Stimulated activated CD4-positive, alpha-beta T cell treated with anti-CD3 and anti-CD28 coated beads, Interleukin-4, amount 100 ng/mL, for 4 hours (primary cell): ENCODE measurements at regions not wholly inside any gene's neighbourhood (a gene's known extent, or its start where the extent isn't known, plus 50 kb on each side); places are given as distances from the start of the nearest gene placed in this dataset.
A peak's percentile ranks its signal among the peaks of the same experiment; 100 is the strongest.

ENCODE experiments used
- DNase-seq, 2 experiments: peaks; one replicate each; pipeline ENCODE4 v3.0.0-alpha.2; 2020

DNA sequence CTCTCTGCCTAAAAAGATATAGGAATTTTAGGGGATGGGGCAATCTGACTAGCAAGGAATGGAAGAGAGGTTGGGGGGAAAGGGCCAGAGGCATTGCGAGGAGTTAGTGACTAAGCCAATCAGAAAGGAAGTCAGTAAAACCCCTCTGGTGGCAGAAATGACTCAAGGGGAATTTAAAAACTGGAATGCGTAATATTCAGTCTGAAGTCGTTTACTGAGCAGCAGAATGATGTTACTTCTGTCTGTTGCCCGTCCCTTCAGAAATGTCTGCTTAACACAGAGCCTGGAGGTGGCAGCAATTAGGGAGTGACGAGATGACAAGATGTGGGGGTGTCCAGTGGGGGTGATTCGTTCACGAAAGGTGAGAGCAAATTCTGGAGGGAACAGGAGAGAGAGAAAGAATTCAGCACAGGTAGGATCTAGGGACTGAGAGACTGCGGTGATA lies 107.7 kb upstream of the CLMP start:
- DNase-seq = peak in 1 of 2 experiments; percentile 43

DNA sequence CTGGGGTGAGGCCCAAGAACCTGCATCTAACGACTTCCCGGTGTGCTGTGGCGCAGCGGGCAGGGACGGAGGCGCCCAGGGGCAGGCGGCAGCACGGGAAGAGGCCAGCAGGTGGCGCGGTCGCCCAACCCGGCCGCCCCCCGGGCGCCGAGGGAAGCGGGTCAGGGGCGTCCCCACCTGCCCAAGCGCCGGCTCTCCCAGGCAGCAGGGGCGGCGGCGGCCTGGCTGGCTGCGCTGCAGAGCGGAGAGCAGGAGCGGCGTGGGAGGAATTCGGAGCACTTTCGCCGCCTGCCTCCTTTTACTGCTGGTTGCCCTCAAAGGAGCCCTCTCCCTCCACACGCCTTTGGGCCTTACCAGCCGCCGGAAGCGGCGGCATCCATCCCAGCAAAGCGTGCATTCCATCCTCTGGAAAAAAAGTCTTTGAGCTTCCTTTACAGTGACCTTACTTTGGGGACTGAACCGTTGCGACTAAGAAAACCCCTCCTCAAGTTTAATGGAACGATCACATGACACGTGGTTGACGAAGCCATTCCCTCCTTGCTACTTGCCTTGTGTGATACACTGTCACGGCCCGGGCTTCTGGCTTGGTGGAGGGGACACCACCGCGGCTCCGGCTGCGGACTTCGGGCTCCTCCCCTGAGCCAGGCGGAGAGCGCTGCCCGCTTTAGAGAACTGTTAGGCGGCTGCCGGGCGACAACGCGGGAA lies 106.8 kb upstream of the CLMP start:
- peak; percentile 56 to 71 for DNase-seq

DNA sequence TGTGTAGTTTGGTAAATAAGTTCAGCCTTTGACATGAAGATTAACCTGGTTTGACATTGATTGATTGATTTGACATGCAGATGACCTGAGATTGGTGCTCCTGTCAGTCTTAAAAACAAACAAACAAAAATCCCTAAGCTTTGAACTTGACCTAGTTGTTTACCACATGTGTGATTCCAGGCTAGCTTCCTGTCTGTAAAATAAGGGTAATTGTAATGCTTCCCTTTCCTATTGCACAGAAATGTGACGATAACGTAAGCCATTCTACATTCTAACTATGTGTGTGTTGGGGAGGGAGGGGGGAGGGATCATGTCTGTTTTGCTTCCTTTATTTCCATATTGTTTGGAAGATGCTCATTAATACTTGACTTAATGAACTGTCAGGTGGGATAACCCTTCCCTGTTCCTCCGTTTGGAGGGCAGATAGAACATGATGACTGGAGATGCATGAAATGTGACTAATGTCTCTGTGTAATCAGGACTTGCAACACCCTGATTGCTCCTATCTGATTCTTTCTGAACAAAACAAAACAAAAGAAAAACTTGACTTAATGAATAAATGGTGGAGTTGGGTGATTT lies 106.1 kb upstream of the CLMP start:
- DNase-seq = no peak

DNA sequence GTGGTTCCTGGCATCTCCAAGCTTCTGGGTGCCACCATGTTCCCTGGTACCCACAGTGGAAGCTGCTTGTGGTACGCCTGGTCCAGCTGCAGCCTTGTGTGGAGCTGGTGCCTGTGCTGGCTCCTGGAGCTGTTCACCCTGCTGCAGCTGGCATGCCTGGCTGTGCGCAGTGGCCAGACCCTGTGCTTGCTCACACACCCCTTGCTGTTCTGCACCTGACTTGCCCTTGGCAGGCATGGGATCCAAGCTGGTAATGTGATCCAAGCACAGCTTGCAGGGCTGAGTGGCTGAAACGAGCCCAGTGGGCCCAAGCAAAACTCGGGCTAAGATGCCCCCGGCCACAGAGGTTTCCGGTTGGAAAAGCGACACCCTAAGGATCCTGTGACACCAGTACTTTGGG lies 104.7 kb upstream of the CLMP start:
- DNase-seq = no peak

DNA sequence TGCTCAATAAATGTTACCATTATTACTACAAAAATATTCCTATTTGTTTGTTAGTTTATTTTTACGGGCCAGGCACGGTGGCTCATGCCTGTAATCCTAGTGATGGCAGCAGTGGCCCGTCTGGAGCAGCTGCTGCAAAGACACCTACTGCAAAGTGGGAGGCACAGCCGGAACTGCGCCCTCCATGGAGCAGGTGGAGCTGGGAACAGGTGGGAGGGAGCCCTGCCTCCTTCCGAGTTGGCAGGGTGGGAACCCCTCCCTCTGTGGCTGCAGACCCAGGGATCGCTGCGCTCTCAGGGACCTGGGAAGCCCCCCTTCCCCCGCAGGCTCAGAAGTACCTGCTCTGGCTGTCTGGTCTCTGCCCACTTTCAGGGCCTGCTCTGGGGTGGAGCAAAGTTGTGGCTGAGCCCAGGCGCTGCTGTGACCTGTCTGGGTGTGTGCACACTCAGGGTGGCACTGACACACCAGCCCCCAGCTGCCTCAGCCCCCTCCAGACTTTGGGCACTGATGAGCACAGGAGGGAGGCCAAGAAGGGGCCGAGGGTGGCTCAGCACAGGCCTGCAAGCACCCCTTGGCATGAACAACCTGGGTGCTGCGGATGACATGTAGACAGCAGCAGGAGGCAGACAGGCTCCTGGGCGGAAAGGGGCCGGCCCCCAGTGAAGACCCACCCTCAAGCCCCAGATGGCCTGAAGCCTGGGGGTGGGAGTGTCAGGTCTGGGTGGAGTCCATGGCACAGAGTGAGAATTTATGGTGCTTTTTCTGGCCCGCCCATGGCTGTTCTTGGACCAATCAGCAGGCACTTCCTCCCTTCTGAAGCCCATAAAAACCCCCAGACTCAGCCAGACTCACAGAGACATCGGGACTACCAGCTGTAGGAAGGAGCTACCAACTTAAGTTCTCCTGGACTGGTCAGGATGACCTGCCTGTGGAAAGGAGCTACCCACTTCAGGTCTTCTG lies 103.7 kb upstream of the CLMP start:
- no peak for DNase-seq

DNA sequence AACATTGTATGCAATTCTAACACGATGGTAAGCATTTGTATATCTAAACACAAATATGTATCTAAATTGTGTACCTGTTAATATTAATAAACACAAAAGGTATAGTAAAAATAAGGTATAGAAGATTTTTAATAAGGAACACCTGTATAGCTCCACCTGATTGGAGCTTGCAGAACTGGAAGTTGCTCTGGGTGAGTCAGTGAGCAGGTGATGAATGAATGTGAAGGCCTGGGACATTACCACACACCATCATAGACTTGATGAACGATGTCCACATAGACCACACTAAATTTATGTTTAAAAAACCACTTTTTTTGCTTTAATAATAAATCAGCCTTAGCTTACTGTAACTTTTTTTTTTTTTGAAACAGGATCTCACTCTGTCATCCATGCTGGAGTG lies 97.6 kb upstream of the CLMP start:
- no peak for DNase-seq

DNA sequence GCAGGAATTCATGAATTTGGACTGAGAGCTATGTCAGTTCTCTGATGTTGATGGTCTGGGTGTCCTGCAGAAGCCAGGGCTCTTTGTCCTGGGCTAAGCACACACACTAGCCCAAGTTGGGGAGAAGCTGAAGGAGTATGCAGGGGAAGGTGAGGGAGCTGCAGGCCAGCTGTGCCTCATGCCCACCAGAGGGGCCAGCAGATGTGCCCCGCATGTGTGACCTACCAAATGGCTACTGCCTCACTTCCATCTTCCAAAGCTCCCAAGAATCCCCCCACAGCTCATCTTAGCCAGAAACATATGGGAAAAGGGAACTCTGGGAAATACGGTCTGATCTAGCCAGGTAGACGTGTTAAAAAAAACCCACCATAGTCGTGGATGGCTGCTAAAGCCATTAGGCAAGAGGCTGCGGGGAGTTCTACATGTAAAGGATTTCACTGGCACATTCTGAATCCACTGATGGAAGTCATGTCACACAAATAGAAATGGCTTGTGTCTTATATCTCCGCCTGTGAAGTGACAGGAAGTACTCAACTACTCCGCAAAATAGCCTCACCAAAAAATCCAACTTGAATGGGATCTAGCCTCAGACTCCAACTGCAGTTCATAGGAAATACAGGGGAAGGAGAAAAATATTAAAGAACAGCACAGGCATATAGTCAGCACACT lies 96.3 kb upstream of the CLMP start:
- DNase-seq = no peak

DNA sequence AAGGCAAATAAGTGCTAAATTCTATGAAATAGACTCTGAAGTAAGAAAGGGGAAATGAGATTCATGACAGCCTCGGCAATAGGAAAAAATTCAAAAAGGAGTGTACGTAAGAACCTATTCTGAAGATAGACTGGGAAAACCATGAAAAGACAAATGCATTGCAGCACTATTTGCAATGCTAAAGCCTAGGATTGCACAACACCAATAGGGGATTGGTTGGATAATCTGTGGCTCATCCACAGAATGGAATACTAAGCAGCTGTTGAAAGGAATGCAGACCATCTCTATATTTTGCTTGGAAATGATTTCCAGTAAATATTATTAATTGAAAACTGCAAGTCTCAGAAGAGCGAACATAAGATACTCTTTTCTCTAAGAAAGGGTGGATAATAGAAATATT lies 91.7 kb upstream of the CLMP start:
- DNase-seq = no peak

DNA sequence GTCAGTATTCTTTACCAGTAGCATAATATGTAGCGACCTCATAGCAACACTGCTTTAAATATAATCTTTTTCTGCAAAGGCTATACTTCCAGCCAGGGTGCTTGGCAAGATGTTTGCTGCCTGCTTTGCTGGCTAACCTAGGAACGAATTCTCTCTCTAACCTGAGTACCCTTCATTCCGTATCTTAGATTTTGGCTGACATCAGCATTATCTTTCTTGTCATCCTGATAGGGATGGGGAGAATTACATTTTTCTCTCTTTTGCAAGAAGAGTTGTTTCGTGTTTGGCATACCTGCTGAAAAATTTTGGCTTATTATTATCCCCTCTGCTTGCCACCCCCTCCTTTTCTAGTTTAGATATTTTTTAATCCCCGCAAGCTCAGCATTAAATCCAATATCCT lies 91.2 kb upstream of the CLMP start:
- DNase-seq = no peak

DNA sequence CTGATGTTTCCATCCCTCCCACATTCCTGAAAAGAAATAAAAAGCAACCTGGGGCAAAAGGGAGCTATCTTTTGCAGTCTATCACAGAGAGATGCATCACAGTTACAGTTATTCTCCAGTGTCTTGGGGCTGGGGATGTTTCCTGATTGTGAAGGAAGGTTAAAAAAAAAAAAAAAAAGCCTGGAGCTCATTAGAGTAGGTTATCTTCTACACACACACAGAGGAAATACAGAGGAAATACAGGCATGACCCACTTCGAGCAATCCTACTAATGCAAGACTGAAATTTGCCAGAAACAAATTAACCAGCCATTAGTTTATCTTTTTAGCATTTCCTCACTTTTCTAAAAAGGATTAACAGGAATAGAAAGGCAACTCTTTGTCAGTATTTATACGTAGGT lies 89.4 kb upstream of the CLMP start:
- no peak for DNase-seq

DNA sequence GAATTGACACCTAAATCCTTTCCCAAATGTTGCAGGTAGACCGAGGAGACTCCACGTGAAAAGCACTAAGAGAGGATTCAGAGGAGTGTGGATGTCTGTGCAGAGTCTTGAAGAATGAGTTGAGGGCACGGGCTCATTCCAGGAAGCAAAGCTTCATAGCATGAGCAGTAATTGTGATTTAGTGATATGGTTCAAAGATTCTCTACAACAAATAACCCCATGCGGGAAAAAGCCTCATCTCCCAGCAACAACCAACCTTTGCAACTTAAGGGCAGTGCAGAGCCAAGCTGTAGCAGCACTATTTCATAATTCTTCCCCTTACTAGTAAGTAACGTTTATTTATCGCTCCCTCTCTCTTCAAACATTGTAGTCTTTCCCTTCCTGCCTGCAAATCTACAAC lies 87.5 kb upstream of the CLMP start:
- DNase-seq = no peak

DNA sequence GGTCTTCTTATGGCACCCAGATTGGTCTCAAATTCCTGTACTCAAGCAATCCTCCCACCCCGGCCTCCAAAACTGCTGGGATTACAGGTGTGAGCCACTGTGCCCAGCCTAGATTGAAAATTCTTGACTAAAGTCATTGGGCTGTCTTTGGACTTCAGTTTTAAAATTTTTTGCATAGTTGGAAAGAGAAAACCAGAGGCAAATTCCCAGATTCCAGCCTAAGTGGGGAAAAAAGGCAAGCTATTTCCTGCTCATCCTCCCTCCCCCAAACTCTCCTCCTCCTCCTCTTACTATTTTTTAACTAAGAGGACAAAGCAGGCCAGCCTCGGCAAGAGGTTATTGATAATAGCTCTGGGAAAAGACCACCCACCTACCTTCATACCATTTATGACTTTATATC lies 78.6 kb upstream of the CLMP start:
- no peak for DNase-seq

DNA sequence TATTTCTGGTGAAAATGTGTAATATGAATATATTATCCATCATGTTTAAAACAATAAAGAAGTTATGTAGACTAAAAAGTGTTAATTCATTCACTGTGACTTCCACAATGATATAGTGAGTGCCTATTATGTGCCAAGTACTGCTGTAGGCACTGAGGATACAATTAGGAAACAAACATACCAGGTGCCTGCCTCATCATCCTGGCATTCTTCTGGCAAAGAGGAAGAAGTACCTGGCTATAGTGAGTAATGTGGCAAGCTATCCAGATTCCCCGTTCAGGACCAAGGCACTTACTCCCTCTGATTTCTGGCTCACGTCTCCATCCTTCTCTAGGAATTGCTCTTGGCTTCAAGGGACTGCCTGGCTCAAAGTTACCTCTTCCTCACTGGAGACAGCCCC lies 77.5 kb upstream of the CLMP start:
- DNase-seq = no peak

DNA sequence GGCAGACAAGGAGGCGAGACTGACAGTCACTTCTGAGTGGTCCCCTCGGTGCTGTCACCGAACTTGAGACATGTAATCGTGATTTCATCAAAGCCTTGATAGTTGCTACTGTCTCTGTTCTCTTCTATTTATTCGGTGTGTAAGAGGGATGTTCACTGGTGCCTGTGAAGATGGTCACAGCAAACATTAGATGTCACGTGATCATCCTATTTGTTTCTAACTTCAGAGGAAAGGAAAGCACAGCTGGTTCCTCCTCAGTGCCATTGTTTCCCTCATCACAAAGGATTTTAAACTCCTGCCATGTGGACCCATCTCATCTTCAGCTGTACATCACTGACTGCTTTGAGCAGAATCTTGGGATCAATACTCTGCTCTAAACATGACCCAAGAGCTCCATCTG lies 73.1 kb upstream of the CLMP start:
- DNase-seq = no peak

DNA sequence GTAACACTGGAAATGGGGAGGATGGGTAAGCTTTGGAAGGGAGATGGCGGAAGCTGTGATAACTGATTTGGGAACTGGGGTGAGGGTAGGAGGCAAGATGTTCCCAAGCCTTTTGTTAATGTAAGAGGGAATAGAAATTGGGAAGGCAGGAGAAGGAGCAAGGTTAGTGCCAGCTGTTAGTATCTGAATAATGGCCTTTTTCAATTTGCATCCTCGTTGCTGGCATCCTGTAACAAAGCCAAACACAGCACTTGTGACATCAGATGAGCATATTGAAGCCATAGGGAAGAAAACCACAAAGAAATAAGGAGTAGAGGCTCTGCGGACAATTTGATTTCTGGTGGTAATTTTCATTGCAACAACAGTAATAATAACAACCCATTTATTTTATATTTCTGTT lies 70.9 kb upstream of the CLMP start:
- no peak for DNase-seq

DNA sequence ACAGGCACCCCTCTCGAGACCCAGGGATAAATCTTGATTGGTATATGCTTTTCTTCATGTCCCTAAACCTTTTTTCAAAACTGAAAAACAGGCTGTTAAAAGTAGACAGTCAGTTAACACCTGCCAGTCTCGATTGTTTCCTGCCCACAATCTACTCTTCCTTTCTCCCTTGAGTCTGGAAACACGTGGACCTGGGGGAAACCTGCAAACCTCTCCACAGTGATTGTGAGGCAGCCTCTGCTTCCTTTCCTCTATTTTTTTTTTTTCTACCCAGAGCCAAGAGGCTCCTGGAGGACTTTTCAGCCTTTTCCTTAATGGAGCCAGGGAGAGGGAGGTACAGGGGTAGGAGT lies 69.4 kb upstream of the CLMP start:
- no peak for DNase-seq

DNA sequence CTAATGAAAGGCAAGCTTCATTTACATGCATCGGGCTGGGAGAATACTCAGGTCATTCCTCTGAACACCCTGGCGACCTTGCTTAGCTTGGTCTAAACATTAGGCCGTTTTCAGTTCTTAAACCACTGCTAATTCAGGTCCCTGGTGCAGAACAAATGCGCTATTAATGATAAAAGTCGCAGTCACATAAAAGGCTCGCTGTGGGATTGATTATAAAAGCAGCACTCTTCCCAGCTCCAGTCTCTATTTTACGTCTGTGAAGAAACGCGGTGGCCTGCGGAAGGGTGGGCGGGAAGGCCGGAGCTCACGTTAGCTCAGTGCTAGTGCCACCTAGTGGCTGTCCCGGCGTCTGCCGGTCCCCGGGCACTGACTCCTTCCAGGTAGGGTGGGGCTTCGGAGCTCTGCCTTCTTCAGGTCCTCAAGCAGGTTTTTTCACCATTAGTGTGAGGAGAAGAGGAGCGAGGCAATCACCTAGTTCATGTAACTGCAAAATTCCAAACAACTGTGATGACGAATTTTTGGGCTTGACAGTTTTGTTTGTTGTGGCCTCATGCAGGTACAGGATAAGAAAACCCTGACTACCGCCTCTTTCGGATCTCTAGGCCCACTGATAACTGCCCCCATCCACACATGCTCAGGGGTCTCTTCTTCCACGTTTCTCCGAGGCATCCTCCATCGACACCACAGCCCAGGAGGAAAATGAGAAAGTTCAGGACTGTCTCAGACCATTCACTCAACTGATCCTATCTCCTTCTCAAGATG lies 66.5 kb upstream of the CLMP start:
- DNase-seq = peak; percentile 54 to 64

DNA sequence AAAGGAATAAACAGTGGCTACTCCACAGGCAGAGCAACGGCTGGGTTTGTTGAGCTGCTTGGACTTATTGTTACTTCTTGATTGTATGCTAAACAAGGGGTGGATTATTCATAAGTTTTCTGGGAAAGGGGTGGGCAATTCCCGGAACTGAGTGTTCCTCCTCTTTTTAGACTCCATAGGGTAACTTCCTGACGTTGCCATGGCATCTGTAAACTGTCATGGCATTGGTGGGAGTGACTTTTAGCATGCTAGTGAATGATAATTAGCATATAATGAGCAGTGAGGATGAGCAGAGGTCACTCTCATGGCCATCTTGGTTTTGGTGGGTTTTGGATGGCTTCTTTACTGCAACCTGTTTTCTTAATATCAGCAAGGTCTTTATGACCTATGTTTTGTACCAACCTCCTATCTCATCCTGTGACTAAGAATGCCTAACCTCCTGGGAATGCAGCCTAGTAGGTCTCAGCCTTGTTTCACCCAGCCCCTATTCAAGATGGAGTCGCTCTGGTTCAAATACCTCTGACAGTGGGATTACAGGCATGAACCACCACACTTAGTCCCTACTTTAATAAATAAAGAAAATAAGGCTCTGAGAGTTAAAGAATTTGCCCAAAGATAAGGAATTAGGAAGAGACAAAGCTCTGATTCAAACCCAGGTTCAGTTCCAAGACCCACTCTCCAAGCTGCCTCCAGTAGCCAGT lies 65.6 kb upstream of the CLMP start:
- no peak for DNase-seq

DNA sequence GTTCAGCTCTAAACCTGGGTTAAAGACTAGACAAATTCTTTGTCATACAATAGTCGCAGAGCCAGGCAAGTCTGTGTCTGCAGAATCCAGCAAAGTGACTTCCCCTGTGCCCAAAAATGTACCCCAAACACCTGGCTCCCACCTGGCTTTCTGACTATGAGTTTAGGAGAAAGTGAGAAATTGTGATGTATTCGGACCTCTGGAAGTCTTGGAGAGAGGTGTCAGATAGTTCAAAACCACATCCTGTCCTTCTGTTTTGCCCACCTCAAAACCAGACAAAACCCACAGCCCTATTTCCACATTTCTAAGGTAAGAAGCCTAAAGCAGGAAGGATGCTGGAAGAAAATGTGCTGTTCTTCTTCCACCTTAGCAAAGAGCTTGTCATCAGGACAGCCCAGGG lies 63.8 kb upstream of the CLMP start:
- DNase-seq = no peak

DNA sequence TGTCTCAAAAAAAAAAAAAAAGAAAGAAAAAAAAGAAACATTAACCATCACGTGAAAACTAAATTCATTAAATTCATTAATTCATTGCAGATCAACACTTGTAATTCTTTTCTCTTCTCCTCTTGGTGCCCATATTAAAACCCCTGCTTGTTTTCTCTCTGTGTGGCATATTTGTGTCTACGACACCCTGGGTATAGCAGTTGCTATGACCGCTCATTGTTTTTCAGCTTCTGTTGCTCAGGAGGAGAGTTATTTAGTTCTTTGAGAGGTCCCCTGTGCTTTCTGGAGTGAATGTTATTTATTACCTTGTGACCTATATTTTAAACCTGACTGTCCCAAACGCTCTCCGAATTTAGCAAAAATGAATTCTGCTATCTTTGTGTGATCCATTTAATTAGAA lies 62.3 kb upstream of the CLMP start:
- no peak for DNase-seq

DNA sequence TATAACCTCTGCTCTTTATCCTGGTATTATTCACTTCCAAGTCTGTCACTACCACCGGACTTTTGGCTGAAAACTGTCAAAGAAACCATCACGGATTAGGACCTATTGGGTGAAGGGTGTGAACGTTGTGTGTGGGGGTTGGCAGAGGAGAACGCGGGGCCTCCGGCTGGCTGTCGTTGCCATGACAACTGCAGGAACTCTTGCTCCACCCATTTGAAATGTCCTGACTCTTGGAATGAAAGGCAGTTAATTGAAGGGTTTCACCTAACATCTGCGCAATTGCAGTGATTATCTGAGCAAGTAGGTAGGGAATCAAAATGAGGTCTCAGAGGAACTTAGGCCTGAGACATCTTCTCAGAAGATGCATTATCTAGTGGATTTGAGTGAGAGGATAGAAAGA lies 60.9 kb upstream of the CLMP start:
- DNase-seq = no peak

DNA sequence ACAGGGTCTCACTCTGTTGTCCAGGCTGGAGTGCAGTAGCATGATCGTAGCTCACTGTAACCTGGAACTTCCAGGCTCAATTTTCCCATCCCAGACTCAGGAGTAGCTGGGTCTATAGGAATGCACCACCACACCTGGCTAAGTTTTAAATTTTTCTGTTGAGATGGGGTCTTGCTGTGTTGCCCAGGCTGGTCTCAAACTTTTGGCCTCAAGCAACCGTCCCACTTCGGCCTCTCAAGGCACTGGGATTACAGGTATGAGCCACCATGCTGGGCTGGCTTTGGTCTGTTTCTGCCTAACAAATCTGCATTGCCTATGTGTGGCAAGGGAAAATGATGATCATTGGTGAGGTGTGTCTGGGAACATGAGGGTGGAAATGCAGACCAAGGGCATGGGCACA lies 59.3 kb upstream of the CLMP start:
- no peak for DNase-seq
